ENCODE measurements at regions not wholly inside any gene's neighbourhood (a gene's known extent, or its start where the extent isn't known, plus 50 kb on each side); places are given as distances from the start of the nearest gene placed in this dataset.
A peak's percentile ranks its signal among the peaks of the same experiment; 100 is the strongest.

DNA sequence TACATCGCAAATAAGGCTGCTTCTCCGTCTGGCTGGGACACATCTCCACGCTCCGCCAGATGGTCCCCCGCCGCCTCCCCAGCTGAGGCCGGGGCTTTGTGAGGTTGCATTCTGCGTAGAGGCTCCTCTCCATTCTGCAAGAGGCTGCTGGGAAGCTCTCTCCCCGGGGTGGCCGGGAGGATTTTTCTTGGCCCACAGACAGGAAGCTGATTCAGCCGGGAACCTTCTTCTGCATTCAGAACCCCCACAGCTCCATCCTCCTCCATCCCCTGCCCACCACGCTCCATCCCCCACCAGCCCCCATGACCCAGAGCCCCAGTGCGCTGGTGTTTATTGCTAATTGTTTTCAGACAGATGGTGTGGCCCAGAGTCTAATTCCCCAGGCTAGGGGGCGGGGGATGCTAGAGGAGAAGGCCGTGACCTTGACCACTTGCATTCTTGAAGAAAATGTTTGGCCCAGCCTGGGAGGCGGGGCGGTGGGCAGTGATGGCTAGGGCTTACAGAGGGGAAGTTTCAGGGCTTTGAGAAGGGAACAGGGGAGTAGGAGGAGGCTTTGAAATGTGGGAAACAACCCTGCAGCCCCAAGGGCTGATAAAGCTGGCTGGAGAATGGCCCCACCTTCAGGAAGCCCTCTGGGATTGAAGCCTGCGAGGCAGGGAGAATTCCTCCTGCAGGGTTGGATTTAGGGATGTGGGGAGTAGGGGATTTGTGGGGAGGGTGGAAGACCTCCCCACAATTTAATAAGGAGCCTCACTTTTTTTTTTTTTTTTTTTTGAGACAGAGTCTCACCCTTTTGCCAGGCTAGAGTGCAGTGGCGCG lies 88.5 kb upstream of the NCOR2 start:
- Histone ChIP-seq H3K9me3 (ENCODE audit: severe bottlenecking) (no peaks in the 10 kb centered on the region), H3K27me3 (ENCODE audit: insufficient read depth, low read depth, severe bottlenecking) (no peaks in the 10 kb centered on the region), H3K27ac (peak overlapping the region; percentile 99), H3K4me3 (ENCODE audit: low read depth, low read length) (peak overlapping the region; percentile 13), H3K36me3 (peaks cover 14% of the 10 kb centered on the region)
- peak; percentile 98 for DNase-seq
- TF ChIP-seq, protein P1, sequence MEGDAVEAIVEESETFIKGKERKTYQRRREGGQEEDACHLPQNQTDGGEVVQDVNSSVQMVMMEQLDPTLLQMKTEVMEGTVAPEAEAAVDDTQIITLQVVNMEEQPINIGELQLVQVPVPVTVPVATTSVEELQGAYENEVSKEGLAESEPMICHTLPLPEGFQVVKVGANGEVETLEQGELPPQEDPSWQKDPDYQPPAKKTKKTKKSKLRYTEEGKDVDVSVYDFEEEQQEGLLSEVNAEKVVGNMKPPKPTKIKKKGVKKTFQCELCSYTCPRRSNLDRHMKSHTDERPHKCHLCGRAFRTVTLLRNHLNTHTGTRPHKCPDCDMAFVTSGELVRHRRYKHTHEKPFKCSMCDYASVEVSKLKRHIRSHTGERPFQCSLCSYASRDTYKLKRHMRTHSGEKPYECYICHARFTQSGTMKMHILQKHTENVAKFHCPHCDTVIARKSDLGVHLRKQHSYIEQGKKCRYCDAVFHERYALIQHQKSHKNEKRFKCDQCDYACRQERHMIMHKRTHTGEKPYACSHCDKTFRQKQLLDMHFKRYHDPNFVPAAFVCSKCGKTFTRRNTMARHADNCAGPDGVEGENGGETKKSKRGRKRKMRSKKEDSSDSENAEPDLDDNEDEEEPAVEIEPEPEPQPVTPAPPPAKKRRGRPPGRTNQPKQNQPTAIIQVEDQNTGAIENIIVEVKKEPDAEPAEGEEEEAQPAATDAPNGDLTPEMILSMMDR (IDR thresholded peaks at IDR 0.05; ENCODE audit: low read depth, low read length), result no peak

- TF ChIP-seq, protein P1 (IDR thresholded peaks at IDR 0.05; ENCODE audit: low read depth, low read length), result no peak
These were observed 87.8 kb upstream of the NCOR2 start for GRCh38 chr12:124655048-124655697.

GRCh38 chr12:124654666-124655047 lies 87.2 kb upstream of the NCOR2 start:
- peaks cover 14% of the 10 kb centered on the region for H3K36me3 ChIP-seq
- peak overlapping the region; percentile 99 for H3K27ac ChIP-seq
- H3K4me3 ChIP-seq (ENCODE audit: low read depth, low read length), result peak overlapping the region; percentile 13
- H3K9me3 ChIP-seq (ENCODE audit: severe bottlenecking), result no peaks in the 10 kb centered on the region
- TF ChIP-seq, protein P1 (IDR thresholded peaks at IDR 0.05; ENCODE audit: low read depth, low read length), result no peak
- no peaks in the 10 kb centered on the region for H3K27me3 ChIP-seq (ENCODE audit: insufficient read depth, low read depth, severe bottlenecking)
- no peak for DNase-seq

More at GRCh38 chr12:124655048-124655697, 87.8 kb upstream of the NCOR2 start:
- Histone ChIP-seq H3K9me3 (ENCODE audit: severe bottlenecking) (no peaks in the 10 kb centered on the region), H3K4me3 (ENCODE audit: low read depth, low read length) (peak overlapping the region; percentile 13), H3K27ac (peak overlapping the region; percentile 99), H3K27me3 (ENCODE audit: insufficient read depth, low read depth, severe bottlenecking) (no peaks in the 10 kb centered on the region), H3K36me3 (peaks cover 14% of the 10 kb centered on the region)
- DNase-seq, result peak; percentile 92

GRCh38 chr12:124653169-124653931 lies 85.9 kb upstream of the NCOR2 start:
- Histone ChIP-seq H3K4me3 (ENCODE audit: low read depth, low read length) (no peak overlapping the region), H3K36me3 (peaks cover 5% of the 10 kb centered on the region), H3K27ac (peak overlapping the region; percentile 99), H3K9me3 (ENCODE audit: severe bottlenecking) (peaks cover 11% of the 10 kb centered on the region), H3K27me3 (ENCODE audit: insufficient read depth, low read depth, severe bottlenecking) (no peaks in the 10 kb centered on the region)
- peak; percentile 51 for DNase-seq
- TF ChIP-seq, protein P1 (IDR thresholded peaks at IDR 0.05; ENCODE audit: low read depth, low read length), result no peak

- Histone ChIP-seq H3K9me3 (ENCODE audit: severe bottlenecking) (peaks cover 14% of the 10 kb centered on the region), H3K27ac (peak overlapping the region; percentile 99), H3K36me3 (peaks cover 3% of the 10 kb centered on the region), H3K4me3 (ENCODE audit: low read depth, low read length) (no peak overlapping the region), H3K27me3 (ENCODE audit: insufficient read depth, low read depth, severe bottlenecking) (no peaks in the 10 kb centered on the region)
- TF ChIP-seq, protein P1 (IDR thresholded peaks at IDR 0.05; ENCODE audit: low read depth, low read length), result no peak
- DNase-seq, result no peak
These were observed 85.2 kb upstream of the NCOR2 start for GRCh38 chr12:124652661-124653060.

Measured in WERI-Rb-1 (cell line).